HEK293 (cell line): ENCODE measurements at regions not wholly inside any gene's neighbourhood (a gene's known extent, or its start where the extent isn't known, plus 50 kb on each side); places are given as distances from the start of the nearest gene placed in this dataset.

Experiments used
- CTCF ChIA-PET: fragments of 350-600 bp; formaldehyde crosslinking; extraction: SDS; loops from one replicate; lab custom pipeline; 2021; ENCODE audit warnings: antibody characterized with exemption; lab: Yijun Ruan, JAX
- POLR2A ChIA-PET: fragments of 300-600 bp; formaldehyde crosslinking; extraction: SDS; loops from one replicate; lab custom pipeline; 2020; ENCODE audit warnings: antibody characterized with exemption, inconsistent platforms; lab: Yijun Ruan, JAX
- H3K27ac ChIP-seq: fragments of 200-500 bp; sonication (Bioruptor generic); 2 replicates; pipeline ENCODE4 v1.5.1; 2014; ENCODE audit warnings: low read depth, low read length, control low read depth, inconsistent platforms; ENCODE audit errors: extremely low read depth
- H3K36me3 ChIP-seq, 2 experiments: fragments of 200-500 bp in 1 of 2; sonication (Bioruptor generic) in 1 of 2; 1 replicate in 1 of 2; 2 replicates in 1 of 2; pipeline ENCODE4 v1.5.1; 2014 to 2017; ENCODE audit warnings: inconsistent platforms in 2 of 2, low read length in 2 of 2; ENCODE audit not compliant: control insufficient read depth in 2 of 2, insufficient read depth in 1 of 2
- H3K4me1 ChIP-seq: fragments of 200-500 bp; sonication (Bioruptor generic); 2 replicates; pipeline ENCODE4 v1.5.1; 2014; ENCODE audit warnings: mild to moderate bottlenecking, low read length, inconsistent platforms; ENCODE audit not compliant: control insufficient read depth, insufficient read depth
- H3K4me3 ChIP-seq: 2 replicates; pipeline ENCODE4 v1.5.1; 2011; ENCODE audit warnings: low read depth, mild to moderate bottlenecking, control low read depth, low read length, moderate library complexity
- H3K9me3 ChIP-seq: fragments of 200-500 bp; sonication (Bioruptor generic); 2 replicates; pipeline ENCODE4 v1.5.1; 2014; ENCODE audit warnings: low read depth, low read length, inconsistent platforms; ENCODE audit not compliant: control insufficient read depth, insufficient read depth
- BCL11A ChIP-seq: fragments of 450-650 bp; formaldehyde crosslinking; IDR thresholded peaks from 2 replicates; pipeline ENCODE4 v1.5.1; 2016; ENCODE audit warnings: low read depth, missing biosample characterization, missing genetic modification characterization
- GFI1B ChIP-seq: fragments of 450-650 bp; formaldehyde crosslinking; IDR thresholded peaks from 2 replicates; pipeline ENCODE4 v1.5.1; 2016; ENCODE audit warnings: missing biosample characterization, missing genetic modification characterization
- MEIS1 ChIP-seq: sonication (generic); formaldehyde crosslinking; IDR thresholded peaks from 2 replicates; pipeline ENCODE4 v1.8.1; 2022; ENCODE audit warnings: missing genetic modification reagents, mild to moderate bottlenecking, borderline replicate concordance
- YY1 ChIP-seq: fragments of 450-650 bp; formaldehyde crosslinking; IDR thresholded peaks from 2 replicates; pipeline ENCODE4 v1.5.1; 2018; ENCODE audit warnings: missing biosample characterization, missing genetic modification characterization
- ZFP37 ChIP-seq: fragments of 450-650 bp; formaldehyde crosslinking; IDR thresholded peaks from 2 replicates; pipeline ENCODE4 v1.5.1; 2016; ENCODE audit warnings: missing biosample characterization, missing genetic modification characterization
- ZNF121 ChIP-seq: fragments of 450-650 bp; formaldehyde crosslinking; IDR thresholded peaks from 2 replicates; pipeline ENCODE4 v1.5.1; 2016; ENCODE audit warnings: missing biosample characterization, missing genetic modification characterization
- ZNF140 ChIP-seq: fragments of 450-650 bp; formaldehyde crosslinking; IDR thresholded peaks from 2 replicates; pipeline ENCODE4 v1.5.1; 2016; ENCODE audit warnings: missing biosample characterization, missing genetic modification characterization
- ZNF292 ChIP-seq: fragments of 450-650 bp; formaldehyde crosslinking; IDR thresholded peaks from 2 replicates; pipeline ENCODE4 v1.5.1; 2016; ENCODE audit warnings: low read depth, missing biosample characterization, missing genetic modification characterization, borderline replicate concordance
- ZNF354C ChIP-seq: fragments of 450-650 bp; formaldehyde crosslinking; IDR thresholded peaks from 2 replicates; pipeline ENCODE4 v1.5.1; 2016; ENCODE audit warnings: missing biosample characterization, missing genetic modification characterization, low read depth, borderline replicate concordance
- ZNF555 ChIP-seq: fragments of 450-650 bp; formaldehyde crosslinking; conservative IDR thresholded peaks from 2 replicates; pipeline ENCODE4 v1.5.1; 2017; ENCODE audit warnings: missing biosample characterization, mild to moderate bottlenecking, missing genetic modification characterization, inconsistent platforms
- ZNF558 ChIP-seq: fragments of 450-650 bp; formaldehyde crosslinking; IDR thresholded peaks from 2 replicates; pipeline ENCODE4 v1.5.1; 2016; ENCODE audit warnings: missing biosample characterization, missing genetic modification characterization
- ZNF600 ChIP-seq: fragments of 450-650 bp; formaldehyde crosslinking; IDR thresholded peaks from 2 replicates; pipeline ENCODE4 v1.5.1; 2016; ENCODE audit warnings: missing biosample characterization, missing genetic modification characterization
- ZNF610 ChIP-seq: fragments of 450-650 bp; formaldehyde crosslinking; IDR thresholded peaks from 2 replicates; pipeline ENCODE4 v1.5.1; 2016; ENCODE audit warnings: missing biosample characterization, missing genetic modification characterization, borderline replicate concordance
- ZNF624 ChIP-seq: fragments of 450-650 bp; formaldehyde crosslinking; IDR thresholded peaks from 2 replicates; pipeline ENCODE4 v1.5.1; 2017; ENCODE audit warnings: missing biosample characterization, missing genetic modification characterization
- ZSCAN23 ChIP-seq: fragments of 450-650 bp; formaldehyde crosslinking; IDR thresholded peaks from 2 replicates; pipeline ENCODE4 v1.5.1; 2016; ENCODE audit warnings: missing biosample characterization, missing genetic modification characterization
- ZSCAN30 ChIP-seq: fragments of 450-650 bp; IDR thresholded peaks from 2 replicates; pipeline ENCODE4 v1.5.1; 2018; ENCODE audit warnings: missing biosample characterization, mild to moderate bottlenecking, missing genetic modification characterization, moderate library complexity
- TF ChIP-seq, protein P1 (sequence below): fragments of 450-650 bp; formaldehyde crosslinking; IDR thresholded peaks from 2 replicates; pipeline ENCODE4 v1.5.1; 2016; ENCODE audit warnings: missing biosample characterization, missing genetic modification characterization
- TF ChIP-seq, protein P2 (sequence below): fragments of 450-650 bp; formaldehyde crosslinking; IDR thresholded peaks from 2 replicates; pipeline ENCODE4 v1.5.1; 2016; ENCODE audit warnings: missing biosample characterization, missing genetic modification characterization
- TF ChIP-seq, protein P3 (sequence below): fragments of 450-650 bp; formaldehyde crosslinking; IDR thresholded peaks from 2 replicates; pipeline ENCODE4 v1.5.1; 2017; ENCODE audit warnings: missing biosample characterization, missing genetic modification characterization
- TF ChIP-seq, protein P4 (sequence below): fragments of 450-650 bp; formaldehyde crosslinking; IDR thresholded peaks from 2 replicates; pipeline ENCODE4 v1.5.1; 2016; ENCODE audit warnings: missing biosample characterization, missing genetic modification characterization, low read depth
- TF ChIP-seq, protein P5 (sequence below): fragments of 450-650 bp; formaldehyde crosslinking; IDR thresholded peaks from 2 replicates; pipeline ENCODE4 v1.5.1; 2016; ENCODE audit warnings: missing biosample characterization, missing genetic modification characterization, borderline replicate concordance

DNA sequence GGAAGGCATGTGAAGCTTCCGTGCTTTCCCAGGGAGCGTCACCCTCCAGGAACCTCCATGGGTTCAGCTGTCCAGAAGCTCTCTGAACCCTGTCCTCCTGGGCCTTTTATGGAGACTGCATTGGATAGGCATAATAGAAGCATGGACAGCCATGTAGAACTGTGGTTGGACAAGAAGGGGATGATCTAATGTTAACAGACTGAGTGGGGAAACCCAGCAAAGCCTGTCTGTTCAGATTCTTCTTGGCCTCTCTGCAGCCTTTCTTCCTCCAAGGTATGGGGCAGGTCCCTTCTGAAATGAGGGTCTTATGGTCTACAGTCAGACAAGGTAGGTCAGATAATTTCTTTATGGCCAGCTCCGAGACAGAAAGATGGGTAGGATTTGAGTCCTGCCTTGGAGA, 59.1 kb upstream of the CTNNA1 start:
- Histone ChIP-seq H3K4me1 (no peaks in the 10 kb centered on the region), H3K9me3 (no peaks in the 10 kb centered on the region), H3K27ac (no peak overlapping the region), H3K4me3 (no peak overlapping the region), H3K36me3 (no peaks in the 10 kb centered on the region; a peak in 1 of 3 replicates)
- POLR2A ChIA-PET = no interaction called here
- CTCF ChIA-PET = no interaction called here
- TF ChIP-seq ZNF610 (tag by site-specific recombination) (no peak), ZSCAN23 (no peak), ZFP37 (tag by site-specific recombination) (no peak), ZNF558 (no peak), MEIS1 (no peak), ZNF600 (tag by site-specific recombination) (no peak)
- TF ChIP-seq, protein P1, sequence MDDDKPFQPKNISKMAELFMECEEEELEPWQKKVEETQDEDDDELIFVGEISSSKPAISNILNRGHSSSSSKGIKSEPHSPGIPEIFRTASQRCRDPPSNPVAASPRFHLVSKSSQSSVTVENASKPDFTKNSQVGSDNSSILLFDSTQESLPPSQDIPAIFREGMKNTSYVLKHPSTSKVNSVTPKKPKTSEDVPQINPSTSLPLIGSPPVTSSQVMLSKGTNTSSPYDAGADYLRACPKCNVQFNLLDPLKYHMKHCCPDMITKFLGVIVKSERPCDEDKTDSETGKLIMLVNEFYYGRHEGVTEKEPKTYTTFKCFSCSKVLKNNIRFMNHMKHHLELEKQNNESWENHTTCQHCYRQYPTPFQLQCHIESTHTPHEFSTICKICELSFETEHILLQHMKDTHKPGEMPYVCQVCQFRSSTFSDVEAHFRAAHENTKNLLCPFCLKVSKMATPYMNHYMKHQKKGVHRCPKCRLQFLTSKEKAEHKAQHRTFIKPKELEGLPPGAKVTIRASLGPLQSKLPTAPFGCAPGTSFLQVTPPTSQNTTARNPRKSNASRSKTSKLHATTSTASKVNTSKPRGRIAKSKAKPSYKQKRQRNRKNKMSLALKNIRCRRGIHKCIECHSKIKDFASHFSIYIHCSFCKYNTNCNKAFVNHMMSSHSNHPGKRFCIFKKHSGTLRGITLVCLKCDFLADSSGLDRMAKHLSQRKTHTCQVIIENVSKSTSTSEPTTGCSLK = no peak

DNA sequence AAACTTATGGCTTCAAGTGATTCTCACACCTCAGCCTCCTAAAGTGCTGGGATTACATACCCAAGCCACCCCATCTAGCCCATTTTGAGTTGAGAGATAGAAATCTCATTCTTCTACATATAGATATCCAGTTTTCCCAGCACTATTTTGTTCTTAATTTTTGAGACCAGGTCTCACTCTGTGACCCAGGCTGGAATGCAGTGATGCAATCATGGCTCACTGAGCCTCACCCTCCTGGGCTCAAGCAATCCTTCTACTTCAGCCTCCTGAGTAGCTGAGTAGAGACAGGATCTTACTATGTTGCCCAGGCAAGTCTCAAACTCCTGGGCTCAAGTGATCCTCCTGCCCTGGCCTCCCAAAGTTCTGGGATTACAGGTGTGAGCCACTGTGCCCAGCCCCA, 60.9 kb upstream of the CTNNA1 start:
- Histone ChIP-seq H3K27ac (no peak overlapping the region), H3K4me1 (no peaks in the 10 kb centered on the region), H3K36me3 (no peaks in the 10 kb centered on the region; a peak in 1 of 3 replicates), H3K4me3 (no peak overlapping the region), H3K9me3 (no peaks in the 10 kb centered on the region)
- ChIA-PET POLR2A (no interaction called here), CTCF (no interaction called here)
- TF ChIP-seq, protein P2, sequence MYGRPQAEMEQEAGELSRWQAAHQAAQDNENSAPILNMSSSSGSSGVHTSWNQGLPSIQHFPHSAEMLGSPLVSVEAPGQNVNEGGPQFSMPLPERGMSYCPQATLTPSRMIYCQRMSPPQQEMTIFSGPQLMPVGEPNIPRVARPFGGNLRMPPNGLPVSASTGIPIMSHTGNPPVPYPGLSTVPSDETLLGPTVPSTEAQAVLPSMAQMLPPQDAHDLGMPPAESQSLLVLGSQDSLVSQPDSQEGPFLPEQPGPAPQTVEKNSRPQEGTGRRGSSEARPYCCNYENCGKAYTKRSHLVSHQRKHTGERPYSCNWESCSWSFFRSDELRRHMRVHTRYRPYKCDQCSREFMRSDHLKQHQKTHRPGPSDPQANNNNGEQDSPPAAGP (tag by site-specific recombination) = no peak
- TF ChIP-seq, protein P3, sequence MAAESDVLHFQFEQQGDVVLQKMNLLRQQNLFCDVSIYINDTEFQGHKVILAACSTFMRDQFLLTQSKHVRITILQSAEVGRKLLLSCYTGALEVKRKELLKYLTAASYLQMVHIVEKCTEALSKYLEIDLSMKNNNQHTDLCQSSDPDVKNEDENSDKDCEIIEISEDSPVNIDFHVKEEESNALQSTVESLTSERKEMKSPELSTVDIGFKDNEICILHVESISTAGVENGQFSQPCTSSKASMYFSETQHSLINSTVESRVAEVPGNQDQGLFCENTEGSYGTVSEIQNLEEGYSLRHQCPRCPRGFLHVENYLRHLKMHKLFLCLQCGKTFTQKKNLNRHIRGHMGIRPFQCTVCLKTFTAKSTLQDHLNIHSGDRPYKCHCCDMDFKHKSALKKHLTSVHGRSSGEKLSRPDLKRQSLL = no peak
- no peak for TF ChIP-seq GFI1B (tag by site-specific recombination)
- TF ChIP-seq ZSCAN30 (tag by site-specific recombination) = no peak
- TF ChIP-seq, protein P4, sequence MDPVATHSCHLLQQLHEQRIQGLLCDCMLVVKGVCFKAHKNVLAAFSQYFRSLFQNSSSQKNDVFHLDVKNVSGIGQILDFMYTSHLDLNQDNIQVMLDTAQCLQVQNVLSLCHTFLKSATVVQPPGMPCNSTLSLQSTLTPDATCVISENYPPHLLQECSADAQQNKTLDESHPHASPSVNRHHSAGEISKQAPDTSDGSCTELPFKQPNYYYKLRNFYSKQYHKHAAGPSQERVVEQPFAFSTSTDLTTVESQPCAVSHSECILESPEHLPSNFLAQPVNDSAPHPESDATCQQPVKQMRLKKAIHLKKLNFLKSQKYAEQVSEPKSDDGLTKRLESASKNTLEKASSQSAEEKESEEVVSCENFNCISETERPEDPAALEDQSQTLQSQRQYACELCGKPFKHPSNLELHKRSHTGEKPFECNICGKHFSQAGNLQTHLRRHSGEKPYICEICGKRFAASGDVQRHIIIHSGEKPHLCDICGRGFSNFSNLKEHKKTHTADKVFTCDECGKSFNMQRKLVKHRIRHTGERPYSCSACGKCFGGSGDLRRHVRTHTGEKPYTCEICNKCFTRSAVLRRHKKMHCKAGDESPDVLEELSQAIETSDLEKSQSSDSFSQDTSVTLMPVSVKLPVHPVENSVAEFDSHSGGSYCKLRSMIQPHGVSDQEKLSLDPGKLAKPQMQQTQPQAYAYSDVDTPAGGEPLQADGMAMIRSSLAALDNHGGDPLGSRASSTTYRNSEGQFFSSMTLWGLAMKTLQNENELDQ (tag by site-specific recombination) = no peak
- no peak for TF ChIP-seq ZNF610 (tag by site-specific recombination)
- no peak for TF ChIP-seq ZNF624
- no peak for TF ChIP-seq ZNF292
- TF ChIP-seq, protein P5, sequence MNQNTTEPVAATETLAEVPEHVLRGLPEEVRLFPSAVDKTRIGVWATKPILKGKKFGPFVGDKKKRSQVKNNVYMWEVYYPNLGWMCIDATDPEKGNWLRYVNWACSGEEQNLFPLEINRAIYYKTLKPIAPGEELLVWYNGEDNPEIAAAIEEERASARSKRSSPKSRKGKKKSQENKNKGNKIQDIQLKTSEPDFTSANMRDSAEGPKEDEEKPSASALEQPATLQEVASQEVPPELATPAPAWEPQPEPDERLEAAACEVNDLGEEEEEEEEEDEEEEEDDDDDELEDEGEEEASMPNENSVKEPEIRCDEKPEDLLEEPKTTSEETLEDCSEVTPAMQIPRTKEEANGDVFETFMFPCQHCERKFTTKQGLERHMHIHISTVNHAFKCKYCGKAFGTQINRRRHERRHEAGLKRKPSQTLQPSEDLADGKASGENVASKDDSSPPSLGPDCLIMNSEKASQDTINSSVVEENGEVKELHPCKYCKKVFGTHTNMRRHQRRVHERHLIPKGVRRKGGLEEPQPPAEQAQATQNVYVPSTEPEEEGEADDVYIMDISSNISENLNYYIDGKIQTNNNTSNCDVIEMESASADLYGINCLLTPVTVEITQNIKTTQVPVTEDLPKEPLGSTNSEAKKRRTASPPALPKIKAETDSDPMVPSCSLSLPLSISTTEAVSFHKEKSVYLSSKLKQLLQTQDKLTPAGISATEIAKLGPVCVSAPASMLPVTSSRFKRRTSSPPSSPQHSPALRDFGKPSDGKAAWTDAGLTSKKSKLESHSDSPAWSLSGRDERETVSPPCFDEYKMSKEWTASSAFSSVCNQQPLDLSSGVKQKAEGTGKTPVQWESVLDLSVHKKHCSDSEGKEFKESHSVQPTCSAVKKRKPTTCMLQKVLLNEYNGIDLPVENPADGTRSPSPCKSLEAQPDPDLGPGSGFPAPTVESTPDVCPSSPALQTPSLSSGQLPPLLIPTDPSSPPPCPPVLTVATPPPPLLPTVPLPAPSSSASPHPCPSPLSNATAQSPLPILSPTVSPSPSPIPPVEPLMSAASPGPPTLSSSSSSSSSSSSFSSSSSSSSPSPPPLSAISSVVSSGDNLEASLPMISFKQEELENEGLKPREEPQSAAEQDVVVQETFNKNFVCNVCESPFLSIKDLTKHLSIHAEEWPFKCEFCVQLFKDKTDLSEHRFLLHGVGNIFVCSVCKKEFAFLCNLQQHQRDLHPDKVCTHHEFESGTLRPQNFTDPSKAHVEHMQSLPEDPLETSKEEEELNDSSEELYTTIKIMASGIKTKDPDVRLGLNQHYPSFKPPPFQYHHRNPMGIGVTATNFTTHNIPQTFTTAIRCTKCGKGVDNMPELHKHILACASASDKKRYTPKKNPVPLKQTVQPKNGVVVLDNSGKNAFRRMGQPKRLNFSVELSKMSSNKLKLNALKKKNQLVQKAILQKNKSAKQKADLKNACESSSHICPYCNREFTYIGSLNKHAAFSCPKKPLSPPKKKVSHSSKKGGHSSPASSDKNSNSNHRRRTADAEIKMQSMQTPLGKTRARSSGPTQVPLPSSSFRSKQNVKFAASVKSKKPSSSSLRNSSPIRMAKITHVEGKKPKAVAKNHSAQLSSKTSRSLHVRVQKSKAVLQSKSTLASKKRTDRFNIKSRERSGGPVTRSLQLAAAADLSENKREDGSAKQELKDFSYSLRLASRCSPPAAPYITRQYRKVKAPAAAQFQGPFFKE (tag by site-specific recombination) = no peak
- TF ChIP-seq BCL11A (tag by site-specific recombination) = no peak
- no peak for TF ChIP-seq ZNF121 (tag by site-specific recombination)
- TF ChIP-seq ZNF354C (tag by site-specific recombination) = no peak
- TF ChIP-seq ZNF555 = no peak
- TF ChIP-seq ZNF140 (tag by site-specific recombination) = no peak
- no peak for TF ChIP-seq YY1 (tag by site-specific recombination)
